HT1080 (cell line): ENCODE measurements at regions not wholly inside any gene's neighbourhood (a gene's known extent, or its start where the extent isn't known, plus 50 kb on each side); places are given as distances from the start of the nearest gene placed in this dataset.

Experiments
- DNase-seq: peaks from one replicate; pipeline ENCODE4 v3.0.0-alpha.2; 2015; ENCODE audit warnings: low read depth

DNA sequence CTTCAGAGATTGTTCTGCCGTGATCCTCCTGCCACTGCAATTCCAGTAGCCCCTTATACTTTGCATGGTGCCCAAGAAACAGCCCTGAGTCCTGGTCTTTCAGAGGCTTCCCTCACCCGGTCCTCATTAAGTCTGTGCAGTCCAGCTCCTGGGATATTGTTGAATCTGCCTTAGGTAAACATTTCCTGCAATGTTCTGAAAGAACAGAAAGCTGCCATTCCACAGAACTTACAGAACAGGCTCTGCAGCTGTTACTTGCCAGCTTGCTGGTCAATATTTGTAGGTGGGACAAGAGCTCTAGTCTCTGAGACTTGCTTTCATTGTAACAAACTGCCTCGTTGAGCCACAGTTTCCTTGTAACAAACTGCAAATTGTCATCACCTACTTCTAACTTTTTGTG, 115.0 kb upstream of the KIF5B start:
- no peak for DNase-seq

DNA sequence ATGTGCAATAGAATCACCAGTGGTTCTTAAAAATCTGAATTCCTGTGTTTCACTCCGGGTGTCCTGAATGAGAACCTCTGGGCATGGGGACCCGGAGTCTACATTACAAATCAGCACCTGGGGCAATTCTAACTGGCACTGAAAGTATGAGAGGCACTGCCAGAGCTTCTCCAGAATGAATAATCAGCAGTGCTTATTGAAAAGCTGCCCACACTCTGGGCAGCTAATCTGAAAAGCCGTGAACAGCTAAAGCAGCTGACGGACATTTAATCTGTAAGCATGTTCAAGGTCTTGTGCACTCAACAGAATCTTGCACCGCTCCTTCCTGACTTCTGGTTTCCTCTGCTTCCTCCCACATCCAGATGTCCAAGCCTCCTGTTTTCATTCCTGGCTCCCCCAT, 113.3 kb upstream of the KIF5B start:
- no peak for DNase-seq

DNA sequence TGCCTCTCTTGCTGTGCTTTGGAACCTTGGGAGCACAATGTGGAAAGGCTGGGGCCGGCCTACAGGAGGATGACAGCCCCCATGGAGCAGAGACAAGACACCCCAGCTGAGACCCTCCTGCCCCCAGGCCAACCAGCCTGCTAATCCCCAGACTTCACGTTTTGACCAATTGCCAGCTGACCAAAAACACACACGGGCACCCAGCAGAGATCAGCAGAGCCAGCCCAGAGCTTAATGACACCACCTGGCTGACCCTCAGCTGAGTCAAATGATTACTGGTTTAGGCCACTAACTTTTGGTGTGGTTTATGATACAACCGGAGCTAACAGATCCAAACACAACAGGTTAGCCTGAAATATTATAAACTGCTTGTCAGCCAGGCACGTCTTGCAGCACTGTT, 111.2 kb upstream of the KIF5B start:
- no peak for DNase-seq

DNA sequence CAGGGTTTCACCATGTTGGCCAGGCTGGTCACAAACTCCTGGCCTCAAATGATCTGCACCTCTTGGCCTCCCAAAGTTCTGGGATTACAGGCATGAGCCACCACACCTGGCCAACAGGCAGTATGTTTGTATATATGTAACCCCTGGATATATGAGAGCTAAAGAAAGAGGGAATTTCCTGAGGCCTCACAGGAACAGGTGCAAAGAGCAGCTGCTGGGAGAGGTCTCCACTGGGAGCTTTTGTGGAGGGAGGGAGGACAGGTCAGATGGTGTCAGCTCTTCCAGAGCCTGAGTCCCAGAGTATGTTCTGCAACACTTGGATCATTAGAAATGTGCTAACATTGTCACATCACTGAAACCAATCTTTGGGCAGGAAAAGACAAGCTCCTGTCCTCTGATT, 110.1 kb upstream of the KIF5B start:
- DNase-seq, result no peak

DNA sequence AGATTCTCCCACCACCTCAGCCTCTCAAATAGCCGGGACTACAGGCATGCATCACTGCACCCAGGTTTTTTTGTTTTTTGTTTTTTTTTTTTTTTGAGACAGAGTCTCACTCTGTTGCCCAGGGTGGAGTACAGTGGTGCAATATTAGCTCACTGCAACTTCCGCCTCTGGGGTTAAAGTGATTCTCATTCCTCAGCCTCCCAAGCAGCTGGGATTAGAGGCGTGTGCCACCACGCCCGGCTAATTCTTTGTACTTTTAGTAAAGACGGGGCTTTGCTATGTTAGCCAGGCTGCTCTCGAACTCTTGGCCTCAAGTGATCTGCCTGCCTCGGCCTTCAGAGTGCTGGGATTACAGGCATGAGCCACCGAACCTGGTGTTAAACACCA, 107.5 kb upstream of the KIF5B start:
- DNase-seq, result no peak

DNA sequence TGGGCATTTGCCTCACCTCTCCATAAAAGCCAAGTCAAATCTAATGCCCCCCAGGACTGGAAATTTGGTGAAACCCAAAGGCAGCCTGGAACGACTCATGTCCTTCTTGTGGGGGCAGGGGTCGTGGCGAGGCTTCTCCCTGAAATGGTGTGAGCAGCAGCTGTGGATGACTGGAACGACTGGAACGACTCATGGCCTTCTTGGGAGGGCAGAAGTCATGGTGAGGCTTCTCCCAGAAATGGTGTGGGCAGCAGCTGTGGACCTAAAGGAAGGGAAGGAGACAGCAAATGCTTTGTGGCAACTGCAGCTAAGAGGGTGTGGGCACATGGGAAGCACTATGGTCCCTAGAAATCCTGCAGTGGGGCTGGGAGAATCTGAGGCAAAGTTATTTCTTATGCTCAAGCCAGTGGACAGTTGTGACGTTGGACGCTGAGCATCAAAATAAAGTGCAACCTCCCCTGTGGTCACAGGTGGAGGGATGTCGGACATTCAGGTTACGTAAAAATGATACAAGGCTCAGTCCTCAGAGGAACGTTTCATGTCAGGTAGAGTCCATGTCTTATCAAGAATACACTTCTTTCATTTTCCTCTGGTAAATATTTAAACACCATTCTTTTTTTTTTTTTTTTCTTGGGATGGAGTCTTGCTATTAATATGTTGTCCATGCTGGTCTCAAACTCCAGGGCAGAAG, 107.0 kb upstream of the KIF5B start:
- DNase-seq, result no peak

DNA sequence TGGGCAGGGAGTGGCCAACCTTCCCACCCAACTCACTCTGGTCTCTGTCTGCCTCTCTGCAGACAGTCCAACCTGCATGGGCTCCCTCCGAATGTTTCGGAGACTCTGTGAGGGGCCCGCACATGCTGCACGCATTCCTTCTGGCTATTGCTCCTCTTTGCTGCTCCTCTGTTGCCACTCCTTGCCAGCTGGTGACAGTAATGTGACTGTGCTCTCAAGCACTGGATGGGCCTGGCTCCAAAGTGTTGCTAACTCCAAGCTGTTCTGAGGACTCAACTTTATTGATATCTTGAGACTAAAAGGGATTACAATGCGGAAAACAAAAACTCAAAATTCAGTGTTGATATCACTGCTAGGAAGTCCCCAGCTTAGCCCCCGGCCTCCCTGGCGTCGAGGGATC, 105.4 kb upstream of the KIF5B start:
- no peak for DNase-seq

DNA sequence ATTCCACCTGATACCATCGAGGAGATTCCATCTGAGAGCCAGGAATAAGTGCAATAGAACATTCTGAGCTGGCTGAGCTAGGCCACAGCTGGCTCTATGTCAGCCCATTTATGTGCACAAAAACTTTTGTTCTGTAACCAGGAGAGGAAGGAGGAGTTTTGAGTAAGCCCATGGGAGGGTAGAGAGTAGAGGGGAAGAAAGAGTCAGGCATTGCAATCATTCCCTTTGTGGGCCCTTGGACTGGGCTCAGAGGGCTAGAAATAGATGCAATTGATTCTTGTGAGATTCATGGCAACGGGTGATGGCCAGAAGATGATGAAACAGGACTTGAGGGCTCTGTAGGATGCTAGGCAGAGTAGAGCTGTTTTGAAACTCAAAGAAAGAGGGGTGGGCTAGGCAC, 104.6 kb upstream of the KIF5B start:
- DNase-seq, result no peak

DNA sequence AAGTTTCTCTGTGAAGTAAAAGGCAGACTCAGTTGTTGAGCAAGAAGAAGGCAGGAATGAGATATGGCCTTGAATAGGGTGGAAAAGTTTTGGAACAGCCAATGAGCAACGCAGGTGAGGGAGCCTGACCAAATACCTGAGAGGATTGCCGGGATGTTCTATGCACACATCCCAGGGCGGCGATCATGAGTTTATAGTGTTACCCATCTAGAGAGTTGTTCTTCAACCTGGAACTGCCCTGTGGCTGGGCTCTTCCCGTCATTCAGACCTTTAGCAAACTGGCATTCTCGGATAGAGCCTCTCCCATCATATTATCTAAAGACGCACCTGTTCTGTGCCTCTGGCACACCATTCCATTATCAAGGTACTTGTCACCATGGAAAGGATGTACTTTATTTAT, 103.0 kb upstream of the KIF5B start:
- no peak for DNase-seq

DNA sequence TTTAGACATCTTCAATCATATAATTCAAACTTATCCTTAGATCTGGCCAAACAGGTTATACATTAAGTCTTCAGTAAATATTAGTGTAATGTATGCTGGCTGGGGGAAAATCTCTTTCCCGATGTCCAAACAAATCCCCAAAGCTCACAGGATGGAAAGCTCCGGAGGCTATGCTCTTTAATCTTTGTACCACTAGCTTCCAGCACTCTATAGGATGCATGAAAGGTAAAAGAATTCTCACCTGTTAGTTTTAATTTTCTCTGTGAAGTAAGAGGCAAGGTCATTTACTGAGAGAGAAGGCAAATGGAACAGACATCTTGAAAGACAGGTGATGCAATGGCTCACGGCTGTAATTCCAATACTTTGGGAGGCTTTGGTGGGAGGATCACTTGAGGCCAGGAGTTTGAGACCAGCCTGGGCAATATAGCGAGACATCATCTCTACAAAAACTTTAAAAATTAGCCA, 99.8 kb upstream of the KIF5B start:
- no peak for DNase-seq

DNA sequence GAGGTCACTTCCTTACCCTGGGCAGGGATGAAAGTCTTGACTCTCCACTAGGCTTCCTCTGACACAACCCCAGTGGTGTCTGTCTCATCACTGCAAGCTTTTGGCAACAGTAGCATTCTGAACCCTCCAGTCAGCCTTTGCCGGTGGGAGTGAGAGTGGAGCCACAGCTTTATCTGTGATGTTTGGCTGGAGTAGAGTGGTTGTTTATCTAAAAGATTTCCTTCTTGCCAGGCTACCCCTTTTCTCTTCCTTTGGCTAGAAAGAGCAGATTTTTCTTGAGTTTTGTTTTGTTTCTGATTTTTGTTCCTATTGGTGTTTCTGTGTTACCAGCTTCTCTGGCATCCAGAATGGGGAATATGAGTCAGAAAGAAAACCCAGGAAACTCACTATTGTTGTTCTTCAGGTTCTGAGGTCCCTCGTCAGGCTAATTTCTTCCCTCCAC, 98.9 kb upstream of the KIF5B start:
- peak; percentile 46 for DNase-seq

DNA sequence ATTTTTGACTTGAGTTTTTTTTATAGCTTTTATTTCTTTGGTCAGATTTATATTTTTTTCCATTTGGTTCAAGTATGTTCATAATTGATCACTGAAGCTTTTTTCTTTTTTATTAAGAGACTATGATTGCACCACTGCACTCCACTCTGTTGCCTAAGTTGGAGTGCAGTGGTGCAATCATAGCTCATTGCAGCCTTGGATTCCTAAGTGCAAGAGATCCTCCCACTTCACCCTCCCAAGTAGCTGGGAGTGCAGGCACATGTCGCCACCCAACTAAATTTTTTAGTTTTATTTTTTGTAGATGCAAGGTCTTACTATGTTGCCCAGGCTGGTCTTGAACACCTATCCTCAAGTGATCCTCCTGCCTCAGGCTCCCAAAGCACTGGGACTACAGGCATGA, 97.7 kb upstream of the KIF5B start:
- no peak for DNase-seq

DNA sequence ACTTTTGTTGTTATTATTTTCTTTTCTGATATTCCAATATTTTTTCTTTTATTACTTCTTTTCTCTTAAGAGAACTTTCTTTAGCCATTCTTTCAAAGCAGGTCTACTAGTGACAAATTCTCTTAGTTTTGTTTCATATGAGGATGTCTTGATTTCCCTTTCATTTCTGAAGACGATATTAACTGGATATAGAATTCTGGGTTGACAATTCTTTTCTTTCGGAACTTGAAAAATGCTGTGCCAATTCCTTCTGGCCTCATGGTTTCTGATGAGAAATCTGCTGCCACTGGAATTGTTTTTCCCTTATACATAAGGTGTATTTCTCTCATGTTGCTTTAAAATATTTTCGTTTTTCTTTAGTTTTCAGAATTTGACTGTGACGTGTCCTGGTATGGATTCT, 97.0 kb upstream of the KIF5B start:
- no peak for DNase-seq

DNA sequence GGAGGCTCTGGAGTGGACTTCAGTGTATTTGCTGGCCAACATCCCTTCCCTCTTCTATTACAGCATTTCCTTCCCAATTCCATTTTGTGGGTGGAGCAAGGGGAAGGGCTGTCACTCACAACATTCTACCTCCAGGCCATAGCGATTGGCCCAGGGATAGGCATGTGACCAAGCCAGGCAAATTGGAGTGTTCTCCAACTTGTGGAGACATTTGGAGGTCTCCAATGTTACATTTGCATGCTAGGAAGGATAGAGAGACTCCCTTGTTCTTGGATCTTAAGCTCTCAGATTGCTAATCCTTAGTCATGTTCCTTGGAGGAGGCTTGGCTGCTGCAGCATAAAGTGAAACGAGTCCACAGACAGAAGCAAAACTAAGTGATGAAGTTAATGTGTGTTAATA, 95.6 kb upstream of the KIF5B start:
- DNase-seq, result peak; percentile 63

DNA sequence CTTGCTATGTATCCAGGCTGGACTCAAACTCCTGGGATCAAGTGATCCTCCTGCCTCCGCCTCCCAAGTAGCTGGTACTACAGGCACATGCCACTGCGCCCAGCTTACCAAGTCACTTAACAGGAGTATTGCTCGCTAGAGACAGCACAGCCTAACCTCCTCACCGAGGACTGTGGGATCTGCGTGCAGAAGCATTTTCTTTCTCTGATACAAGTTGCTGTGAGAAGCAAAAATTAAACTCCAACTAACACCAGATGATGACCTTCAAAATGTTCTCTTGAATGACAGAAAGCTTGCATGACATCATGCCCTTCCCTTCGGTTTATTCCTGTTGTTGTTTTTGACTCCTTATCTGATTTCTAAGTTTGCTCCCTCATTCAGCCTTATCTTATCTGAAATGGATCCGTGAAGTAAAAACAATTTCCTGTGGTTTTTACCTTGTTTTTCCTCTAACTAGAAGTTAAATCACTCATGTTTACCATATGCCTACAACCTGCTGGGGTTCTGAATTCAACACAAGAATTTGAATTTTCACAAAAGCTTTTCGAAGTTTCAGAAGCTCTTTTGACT, 94.4 kb upstream of the KIF5B start:
- no peak for DNase-seq

DNA sequence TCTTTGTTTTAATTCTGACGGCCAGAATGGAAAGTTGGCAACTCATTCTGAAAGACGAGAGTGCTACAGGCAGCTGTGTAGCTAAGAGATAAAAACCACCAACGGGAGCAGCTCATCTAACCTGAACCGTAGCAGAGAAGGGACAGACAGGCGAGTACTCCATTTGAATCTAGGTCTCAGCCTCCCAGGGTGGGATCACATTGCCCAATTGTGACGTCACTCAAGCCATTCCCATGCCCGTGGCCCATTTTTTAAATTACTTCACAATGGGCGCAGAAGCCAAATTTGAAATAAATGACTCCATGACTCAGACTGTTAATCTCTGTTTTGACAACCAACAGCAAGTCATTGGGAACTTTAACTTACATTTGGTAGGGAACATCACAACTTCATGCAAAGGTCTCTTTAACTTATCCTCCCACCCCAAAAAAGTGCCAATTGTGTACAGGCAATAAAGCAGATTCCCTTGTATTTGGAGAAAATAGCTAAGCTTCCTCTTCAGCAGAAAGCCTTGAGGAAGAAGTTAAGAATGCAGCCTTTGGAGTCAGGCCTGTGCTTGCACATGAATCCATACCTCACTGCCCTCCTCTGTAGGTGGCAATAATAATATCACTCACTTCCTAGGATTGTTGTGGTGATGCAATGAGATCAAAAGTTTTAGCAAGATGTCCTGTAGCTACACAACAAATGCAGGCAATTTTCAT, 93.2 kb upstream of the KIF5B start:
- peak; percentile 66 for DNase-seq

DNA sequence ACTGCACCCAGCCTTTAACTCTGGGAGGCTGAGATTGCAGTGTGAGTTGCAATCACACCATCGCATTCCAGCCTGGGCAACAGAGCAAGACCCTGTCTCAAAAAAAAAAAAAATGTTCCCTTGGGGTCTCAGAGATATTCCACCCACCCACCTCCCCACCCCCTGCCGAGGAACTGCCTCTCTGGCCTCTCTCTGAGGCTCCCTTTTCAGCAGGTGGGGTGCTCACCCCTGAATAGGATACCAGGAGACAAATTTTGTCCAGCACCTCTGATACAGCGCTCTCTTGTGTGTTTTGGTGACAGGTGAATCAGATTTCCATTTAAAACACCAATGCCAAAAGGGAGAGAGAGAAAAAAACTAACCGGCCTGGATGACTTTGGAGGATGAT, 92.6 kb upstream of the KIF5B start:
- DNase-seq, result no peak

DNA sequence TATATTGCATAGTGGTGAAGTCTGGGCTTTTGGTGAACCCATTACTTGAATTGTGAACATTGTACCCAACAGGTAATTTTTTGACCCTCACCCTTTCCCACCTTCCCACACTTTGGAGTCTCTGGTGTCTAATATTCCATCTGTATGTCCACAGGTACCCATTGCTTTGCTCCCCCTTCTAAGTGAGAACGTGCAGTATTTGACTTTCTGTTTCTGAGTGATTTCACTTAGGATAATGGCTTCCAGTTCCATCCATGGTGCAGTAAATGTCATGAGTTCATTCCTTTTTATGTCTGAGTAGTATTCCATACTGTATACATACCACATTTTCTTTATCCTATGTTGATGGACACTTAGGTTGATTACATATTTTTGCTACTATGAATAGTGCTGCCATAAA, 91.5 kb upstream of the KIF5B start:
- no peak for DNase-seq

DNA sequence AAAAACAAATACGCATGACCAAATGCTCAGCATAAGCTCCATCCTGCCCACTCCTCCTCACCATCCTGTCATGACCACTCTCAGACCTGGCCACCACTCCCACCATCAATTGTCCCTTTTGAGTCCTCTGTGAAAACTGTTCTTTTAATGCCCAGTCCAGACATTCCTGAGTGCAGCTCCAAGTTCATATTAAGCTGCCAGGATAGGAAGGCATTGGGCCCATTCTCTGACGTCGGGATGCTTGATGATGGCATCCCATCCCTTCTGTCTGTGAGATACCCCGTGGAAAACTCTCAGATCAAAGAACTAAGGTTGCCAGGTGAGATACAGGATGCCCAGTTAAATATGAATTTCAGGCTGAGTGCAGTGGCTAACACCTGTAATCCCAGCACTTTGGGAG, 89.9 kb upstream of the KIF5B start:
- peak; percentile 18 for DNase-seq

DNA sequence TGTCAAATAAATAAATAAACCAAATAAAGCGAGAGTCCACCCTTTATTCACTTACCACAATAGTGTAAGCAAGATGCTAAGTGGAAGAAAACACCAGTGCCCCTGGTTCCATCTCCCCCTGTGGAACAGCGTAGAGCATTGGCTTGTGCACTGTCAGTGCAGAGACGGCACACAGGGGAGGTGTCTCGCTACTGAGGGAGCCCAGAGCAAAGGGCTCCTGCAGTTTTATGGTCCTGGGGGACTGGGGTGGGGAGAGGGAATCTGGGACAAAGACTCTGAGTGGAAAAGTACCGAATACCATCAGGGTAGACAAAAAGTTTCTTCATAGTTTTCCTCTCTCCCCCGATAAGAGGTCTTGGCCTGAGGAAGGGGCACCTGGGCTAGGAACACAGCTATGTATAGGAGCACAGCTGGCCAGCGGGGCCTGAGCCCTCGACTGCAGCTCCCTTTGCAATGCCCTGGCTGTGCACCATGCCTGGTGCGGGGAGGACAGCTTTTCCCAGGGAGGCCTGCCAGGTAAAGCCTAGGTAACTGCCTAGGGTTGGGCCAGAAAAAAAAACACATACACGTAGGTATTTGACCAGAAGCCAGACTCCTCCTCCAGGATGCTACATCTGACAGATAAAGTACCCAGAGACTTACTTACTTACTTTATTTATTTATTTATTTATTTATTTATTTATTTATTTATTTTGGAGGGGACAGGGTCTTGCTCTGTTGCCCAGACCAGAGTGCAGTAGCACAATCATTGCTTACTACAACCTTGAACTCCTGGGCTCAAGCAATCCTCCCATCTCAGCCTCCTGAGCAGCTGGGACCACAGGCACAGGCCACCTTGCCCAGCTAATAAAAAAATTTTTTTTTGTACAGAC, 88.8 kb upstream of the KIF5B start:
- no peak for DNase-seq

DNA sequence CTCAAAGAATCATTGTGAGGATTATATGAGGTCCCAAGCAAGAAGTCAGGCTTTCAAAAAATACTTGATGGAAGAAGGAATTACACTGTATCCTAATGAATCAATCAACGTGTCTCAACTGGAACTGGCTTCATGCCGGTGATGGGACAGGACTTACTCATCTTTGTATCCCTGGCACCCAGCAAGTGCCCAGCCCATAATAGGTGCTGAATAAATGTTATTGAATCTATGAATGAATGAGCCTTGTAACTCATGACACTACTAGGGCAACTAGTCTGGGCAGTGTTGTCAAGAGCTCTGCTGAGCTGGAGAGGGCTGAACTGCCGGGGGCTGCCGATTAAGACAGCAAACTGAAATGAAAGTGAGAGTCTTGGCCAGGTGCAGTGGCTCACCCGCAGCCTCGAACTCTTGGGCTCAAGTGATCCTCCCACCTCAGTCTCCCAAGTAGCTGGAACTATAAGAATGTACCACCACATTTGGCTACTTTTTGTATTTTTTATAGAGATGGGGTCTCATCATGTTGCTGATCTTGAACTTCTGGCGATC, 87.2 kb upstream of the KIF5B start:
- DNase-seq, result no peak

DNA sequence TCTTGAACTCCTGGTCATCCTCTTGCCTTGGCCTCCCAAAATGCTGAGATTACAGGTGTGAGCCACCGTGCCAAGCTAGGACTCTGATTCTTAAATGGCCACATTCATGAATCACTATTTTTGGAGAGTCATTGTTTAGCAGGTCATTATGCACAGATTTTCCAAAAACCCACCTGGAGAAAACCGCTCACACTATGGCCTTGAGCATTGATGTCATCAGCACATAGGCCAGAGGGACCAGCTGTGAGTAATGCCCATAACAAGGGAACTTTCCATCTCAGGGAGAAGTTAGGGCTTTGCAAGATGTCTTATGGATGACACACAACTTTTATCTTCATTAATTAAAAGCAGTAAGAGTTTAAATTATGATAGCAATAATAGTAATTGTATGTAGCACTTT, 86.4 kb upstream of the KIF5B start:
- DNase-seq, result no peak
